Stimulated activated memory B cell treated with anti-CD40 and anti-IgM and Interleukin-4, amounts not matched to agents 10 μg/mL and 1 μg/mL and 100 μg/mL, for 72 hours (primary cell): ENCODE measurements at regions not wholly inside any gene's neighbourhood (a gene's known extent, or its start where the extent isn't known, plus 50 kb on each side); places are given as distances from the start of the nearest gene placed in this dataset.
"Not testable (repeated sequence)": the region's sequence is repeated elsewhere in the genome, so short reads cannot be mapped to it uniquely, and the experiment has no call there.

Experiments used
- ATAC-seq: fragments of 150-1000 bp; cut with Tn5 transposase; 2 replicates; pipeline ENCODE4 v1.10.0; 2021
- H3K27ac Mint-ChIP-seq: one replicate; pipeline ENCODE4 v1.8.0; 2022; ENCODE audit warnings: mild to moderate bottlenecking, mixed read lengths
- H3K27me3 Mint-ChIP-seq: one replicate; pipeline ENCODE4 v1.8.0; 2022; ENCODE audit warnings: mixed read lengths
- H3K36me3 Mint-ChIP-seq: one replicate; pipeline ENCODE4 v1.8.0; 2022; ENCODE audit warnings: mixed read lengths
- H3K4me1 Mint-ChIP-seq: one replicate; pipeline ENCODE4 v1.8.0; 2022; ENCODE audit warnings: mixed read lengths
- H3K4me3 Mint-ChIP-seq: one replicate; pipeline ENCODE4 v1.8.0; 2022; ENCODE audit warnings: mild to moderate bottlenecking, moderate library complexity, mixed read lengths
- H3K9me3 Mint-ChIP-seq: one replicate; pipeline ENCODE4 v1.8.0; 2022; ENCODE audit warnings: mixed read lengths

GRCh38 chr15:62256430-62256829 lies 91.3 kb upstream of the C2CD4B start:
- not testable (repeated sequence) for H3K36me3 Mint-ChIP-seq, ATAC-seq, H3K9me3 Mint-ChIP-seq, H3K4me1 Mint-ChIP-seq, H3K4me3 Mint-ChIP-seq, H3K27ac Mint-ChIP-seq
- H3K27me3 Mint-ChIP-seq, result peaks cover 20% of the 10 kb centered on the region

GRCh38 chr15:62257996-62258521 lies 93.0 kb upstream of the C2CD4B start:
- Mint-ChIP-seq H3K27me3 (peaks cover 16% of the 10 kb centered on the region), H3K27ac (no peak overlapping the region), H3K4me3 (no peak overlapping the region), H3K36me3 (no peaks in the 10 kb centered on the region), H3K9me3 (peaks cover 18% of the 10 kb centered on the region), H3K4me1 (no peaks in the 10 kb centered on the region)
- ATAC-seq, result no peak

GRCh38 chr15:62262305-62262941 lies 97.3 kb upstream of the C2CD4B start:
- no peak overlapping the region for H3K4me3 Mint-ChIP-seq
- H3K27me3 Mint-ChIP-seq, result no peaks in the 10 kb centered on the region
- H3K9me3 Mint-ChIP-seq, result peaks cover 29% of the 10 kb centered on the region
- ATAC-seq, result no peak
- H3K4me1 Mint-ChIP-seq, result no peaks in the 10 kb centered on the region
- H3K27ac Mint-ChIP-seq, result no peak overlapping the region
- no peaks in the 10 kb centered on the region for H3K36me3 Mint-ChIP-seq

GRCh38 chr15:62264196-62264595 lies 99.1 kb upstream of the C2CD4B start:
- Mint-ChIP-seq H3K36me3 (peaks cover 5% of the 10 kb centered on the region), H3K4me1 (no peaks in the 10 kb centered on the region), H3K27me3 (no peaks in the 10 kb centered on the region), H3K9me3 (peaks cover 33% of the 10 kb centered on the region), H3K27ac (no peak overlapping the region), H3K4me3 (no peak overlapping the region)
- no peak for ATAC-seq

- Mint-ChIP-seq H3K4me1 (no peaks in the 10 kb centered on the region), H3K4me3 (no peak overlapping the region), H3K36me3 (peaks cover 11% of the 10 kb centered on the region), H3K27me3 (no peaks in the 10 kb centered on the region), H3K9me3 (peaks cover 20% of the 10 kb centered on the region), H3K27ac (no peak overlapping the region)
- ATAC-seq, result no peak
Measured at GRCh38 chr15:62269504-62269903, 104.4 kb upstream of the C2CD4B start.

GRCh38 chr15:62270216-62270921 lies 105.3 kb upstream of the C2CD4B start:
- Mint-ChIP-seq H3K36me3 (peaks cover 11% of the 10 kb centered on the region), H3K4me3 (no peak overlapping the region), H3K27ac (no peak overlapping the region), H3K4me1 (no peaks in the 10 kb centered on the region), H3K27me3 (no peaks in the 10 kb centered on the region), H3K9me3 (peaks cover 20% of the 10 kb centered on the region)
- ATAC-seq, result no peak

GRCh38 chr15:62272290-62272689 lies 107.2 kb upstream of the C2CD4B start:
- H3K4me3 Mint-ChIP-seq, result no peak overlapping the region
- ATAC-seq, result no peak
- H3K27me3 Mint-ChIP-seq, result no peaks in the 10 kb centered on the region

GRCh38 chr15:62275831-62276230 lies 110.7 kb upstream of the C2CD4B start:
- H3K9me3 Mint-ChIP-seq, result peaks cover 2% of the 10 kb centered on the region
- H3K27ac Mint-ChIP-seq, result no peak overlapping the region
- peaks cover 14% of the 10 kb centered on the region for H3K27me3 Mint-ChIP-seq
- no peak overlapping the region for H3K4me3 Mint-ChIP-seq
- no peaks in the 10 kb centered on the region for H3K4me1 Mint-ChIP-seq
- no peak for ATAC-seq
- peaks cover 2% of the 10 kb centered on the region for H3K36me3 Mint-ChIP-seq

More at GRCh38 chr15:62272290-62272689, 107.2 kb upstream of the C2CD4B start:
- H3K4me1 Mint-ChIP-seq, result no peaks in the 10 kb centered on the region
- H3K27ac Mint-ChIP-seq, result no peak overlapping the region
- H3K36me3 Mint-ChIP-seq, result peaks cover 11% of the 10 kb centered on the region
- peaks cover 14% of the 10 kb centered on the region for H3K9me3 Mint-ChIP-seq

- Mint-ChIP-seq H3K4me1 (no peaks in the 10 kb centered on the region), H3K36me3 (no peaks in the 10 kb centered on the region), H3K27me3 (peaks cover 14% of the 10 kb centered on the region), H3K9me3 (no peaks in the 10 kb centered on the region), H3K27ac (no peak overlapping the region), H3K4me3 (no peak overlapping the region)
- ATAC-seq, result no peak
Measured at GRCh38 chr15:62277816-62278394, 112.8 kb upstream of the C2CD4B start.

- no peak overlapping the region for H3K4me3 Mint-ChIP-seq
- no peaks in the 10 kb centered on the region for H3K9me3 Mint-ChIP-seq
Measured at GRCh38 chr15:62278534-62278933, 113.4 kb upstream of the C2CD4B start.

GRCh38 chr15:62279041-62279440 lies 114.0 kb upstream of the C2CD4B start:
- no peaks in the 10 kb centered on the region for H3K9me3 Mint-ChIP-seq

More at GRCh38 chr15:62278534-62278933, 113.4 kb upstream of the C2CD4B start:
- Mint-ChIP-seq H3K4me1 (no peaks in the 10 kb centered on the region), H3K36me3 (no peaks in the 10 kb centered on the region), H3K27me3 (peaks cover 14% of the 10 kb centered on the region), H3K27ac (no peak overlapping the region)
- ATAC-seq, result no peak

GRCh38 chr15:62280625-62281024 lies 115.5 kb upstream of the C2CD4B start:
- no peak overlapping the region for H3K27ac Mint-ChIP-seq
- peaks cover 26% of the 10 kb centered on the region for H3K27me3 Mint-ChIP-seq
- ATAC-seq, result no peak
- no peak overlapping the region for H3K4me3 Mint-ChIP-seq
- no peaks in the 10 kb centered on the region for H3K9me3 Mint-ChIP-seq
- no peaks in the 10 kb centered on the region for H3K4me1 Mint-ChIP-seq
- H3K36me3 Mint-ChIP-seq, result no peaks in the 10 kb centered on the region

More at GRCh38 chr15:62279041-62279440, 114.0 kb upstream of the C2CD4B start:
- Mint-ChIP-seq H3K36me3 (no peaks in the 10 kb centered on the region), H3K4me1 (no peaks in the 10 kb centered on the region), H3K27me3 (peaks cover 14% of the 10 kb centered on the region), H3K27ac (no peak overlapping the region), H3K4me3 (no peak overlapping the region)
- ATAC-seq, result no peak

- not testable (repeated sequence) for H3K36me3 Mint-ChIP-seq, H3K4me1 Mint-ChIP-seq, H3K4me3 Mint-ChIP-seq, ATAC-seq, H3K9me3 Mint-ChIP-seq, H3K27ac Mint-ChIP-seq
- peaks cover 38% of the 10 kb centered on the region for H3K27me3 Mint-ChIP-seq
Measured at GRCh38 chr15:62281801-62282200, 116.7 kb upstream of the C2CD4B start.

GRCh38 chr15:62287066-62287857 lies 122.2 kb upstream of the C2CD4B start:
- H3K27me3 Mint-ChIP-seq, result peaks cover 43% of the 10 kb centered on the region
- no peaks in the 10 kb centered on the region for H3K36me3 Mint-ChIP-seq
- no peak overlapping the region for H3K27ac Mint-ChIP-seq
- no peaks in the 10 kb centered on the region for H3K4me1 Mint-ChIP-seq
- H3K4me3 Mint-ChIP-seq, result no peak overlapping the region
- ATAC-seq, result no peak
- no peaks in the 10 kb centered on the region for H3K9me3 Mint-ChIP-seq

GRCh38 chr15:62288361-62289017 lies 123.4 kb upstream of the C2CD4B start:
- peaks cover 46% of the 10 kb centered on the region for H3K27me3 Mint-ChIP-seq
- no peak for ATAC-seq
- H3K4me1 Mint-ChIP-seq, result no peaks in the 10 kb centered on the region
- no peaks in the 10 kb centered on the region for H3K36me3 Mint-ChIP-seq
- H3K27ac Mint-ChIP-seq, result no peak overlapping the region
- no peaks in the 10 kb centered on the region for H3K9me3 Mint-ChIP-seq
- no peak overlapping the region for H3K4me3 Mint-ChIP-seq
